Endothelial cell of hepatic sinusoid (primary cell): ENCODE measurements at regions not wholly inside any gene's neighbourhood (a gene's known extent, or its start where the extent isn't known, plus 50 kb on each side); places are given as distances from the start of the nearest gene placed in this dataset.

Experiments
- in situ Hi-C: cut with HindIII; loops from 2 replicates; pipeline ENCODE4 v1.10.0; 2017; ENCODE audit warnings: low sequenced_read_pairs

DNA sequence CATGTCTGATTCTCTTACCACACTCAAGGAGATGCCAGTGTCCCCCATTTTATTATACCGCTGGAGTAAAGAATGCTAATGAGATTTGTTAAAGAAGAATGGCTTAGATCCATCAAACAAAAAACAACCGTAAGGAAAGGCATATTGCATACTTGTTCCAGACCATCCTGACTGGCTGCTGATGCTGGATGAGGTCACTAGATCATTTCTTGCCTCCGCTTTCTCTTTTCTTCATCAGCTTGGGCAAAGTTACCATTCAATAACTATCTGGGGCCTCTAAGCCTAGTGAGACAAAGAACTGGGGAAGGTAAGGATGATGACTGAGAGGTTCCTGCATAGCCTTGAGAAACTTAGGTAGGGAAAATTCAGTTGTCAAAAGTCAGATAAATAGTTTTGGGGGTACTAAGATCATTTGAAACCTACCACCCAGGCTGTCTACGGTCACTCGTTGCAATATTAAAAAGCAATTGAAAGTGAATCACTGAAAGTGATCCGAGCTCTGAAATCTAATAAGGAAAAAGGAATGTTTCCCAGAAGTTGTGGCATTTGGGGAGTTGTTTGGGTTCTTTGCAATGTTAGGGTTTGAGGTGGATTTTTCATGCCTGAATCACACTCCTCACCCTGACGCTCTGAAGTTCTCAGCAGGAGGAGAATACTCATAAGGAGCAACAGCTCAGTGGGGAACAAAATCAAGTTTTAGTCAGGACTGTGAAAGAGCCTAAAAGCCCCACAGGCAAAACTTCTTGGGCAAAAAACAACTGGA is 176.8 kb downstream of the HHIPL2 start:
- in situ Hi-C loops = no loop called here

DNA sequence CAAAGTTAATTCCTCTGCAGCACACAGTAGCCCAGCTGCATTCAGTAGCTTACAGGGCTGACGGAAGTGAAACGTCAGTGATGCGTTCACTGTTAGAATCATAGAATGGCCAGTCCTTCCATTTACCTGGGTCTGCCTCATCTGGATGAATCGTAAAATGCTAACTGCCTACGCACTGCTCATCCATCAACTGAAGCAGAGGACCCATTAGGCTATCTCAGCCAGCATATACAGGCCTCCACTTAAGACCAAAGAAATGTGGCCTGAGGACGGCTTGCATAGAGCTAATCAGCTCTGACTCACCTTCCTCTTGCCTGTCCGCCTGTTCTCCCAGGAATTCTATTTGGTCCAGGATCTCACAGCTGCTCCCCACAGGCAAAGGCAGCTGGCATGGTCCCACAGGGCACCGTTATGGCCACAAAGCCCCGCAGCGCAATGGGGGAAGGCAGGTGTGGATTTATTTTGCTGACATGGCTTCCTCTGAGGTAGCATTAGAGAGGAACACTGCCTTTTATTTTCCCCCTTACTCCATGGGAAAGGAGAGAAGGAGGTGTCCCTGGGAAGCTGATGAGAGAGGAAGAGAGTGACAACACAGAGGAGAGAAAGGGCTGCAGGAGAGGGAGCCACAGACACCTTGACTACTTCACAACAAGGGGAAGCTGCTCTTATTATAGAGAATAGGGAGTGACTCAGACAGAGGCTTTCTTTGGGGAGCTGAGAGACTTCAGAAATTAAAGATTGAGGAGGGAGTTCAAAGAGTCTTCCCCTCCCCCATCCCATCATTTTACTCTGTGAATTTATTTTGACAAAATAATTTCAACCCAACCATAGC is 177.6 kb downstream of the HHIPL2 start:
- in situ Hi-C loops = no loop called here

- in situ Hi-C loops = no loop called here
These were observed 178.8 kb downstream of the HHIPL2 start for GRCh38 chr1:222369148-222369547.

- in situ Hi-C loops = no loop called here
These were observed 189.8 kb downstream of the HHIPL2 start for GRCh38 chr1:222358100-222358499.

GRCh38 chr1:222357252-222357651 is 190.7 kb downstream of the HHIPL2 start:
- in situ Hi-C loops = no loop called here

GRCh38 chr1:222347627-222348026 is 200.3 kb downstream of the HHIPL2 start:
- in situ Hi-C loops = no loop called here

DNA sequence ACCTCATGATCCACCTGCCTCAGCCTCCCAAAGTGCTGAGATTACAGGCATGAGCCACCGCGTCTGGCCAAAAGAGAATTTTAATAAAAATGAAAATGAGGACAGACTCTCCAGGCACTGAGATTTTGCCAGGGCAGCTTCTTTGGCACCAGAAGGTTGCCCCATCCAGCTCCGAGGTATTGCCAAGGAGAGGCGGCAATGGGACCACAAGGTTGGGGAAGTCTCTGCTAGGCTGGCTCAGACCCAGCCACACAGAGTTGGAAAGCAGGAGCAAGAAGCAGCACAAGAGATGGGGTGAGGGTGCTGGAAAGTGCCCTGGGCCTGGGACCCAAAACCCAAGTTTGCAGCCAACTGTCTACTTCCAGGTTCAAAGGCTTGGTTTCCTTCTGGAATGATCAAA is 200.9 kb downstream of the HHIPL2 start:
- in situ Hi-C loops = no loop called here

- in situ Hi-C loops = no loop called here
These were observed 208.4 kb downstream of the HHIPL2 start for GRCh38 chr1:222339376-222339947.

GRCh38 chr1:222335586-222335985 is 212.3 kb downstream of the HHIPL2 start:
- in situ Hi-C loops = no loop called here

DNA sequence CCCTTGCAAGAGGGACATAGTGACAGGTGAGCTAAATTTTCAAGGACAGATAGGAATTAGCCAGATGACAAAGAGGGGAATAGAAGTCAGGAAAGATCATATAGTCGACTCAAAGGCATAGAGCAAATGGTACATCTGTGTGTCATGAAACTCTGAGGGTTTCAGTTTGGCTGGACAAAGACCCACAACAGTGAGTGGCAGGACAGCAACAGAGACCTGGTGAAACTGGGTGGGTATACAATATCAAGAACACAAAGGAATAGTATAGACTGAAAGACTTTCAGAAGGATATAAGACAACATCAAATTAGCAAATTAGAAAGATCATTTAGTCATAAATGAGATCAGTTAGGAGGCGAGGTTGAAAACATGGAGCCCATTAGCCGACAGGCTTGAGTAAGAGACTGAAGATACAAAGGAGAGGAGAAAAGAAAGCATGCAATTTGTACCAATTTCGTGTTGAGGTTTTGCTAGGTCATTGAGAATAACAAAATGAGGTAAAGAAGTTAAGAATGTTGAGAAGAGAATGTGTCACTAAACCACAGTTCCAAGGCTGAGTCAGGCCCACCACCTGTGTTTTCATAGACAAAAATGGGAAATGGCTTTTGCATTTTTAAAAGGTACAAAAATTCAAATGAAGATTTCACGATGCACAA is 213.8 kb downstream of the HHIPL2 start:
- in situ Hi-C loops = loop anchor here (5.0 kb wide), 1 partner anchor 52 kb away; no protein-coding TSS in a partner anchor

DNA sequence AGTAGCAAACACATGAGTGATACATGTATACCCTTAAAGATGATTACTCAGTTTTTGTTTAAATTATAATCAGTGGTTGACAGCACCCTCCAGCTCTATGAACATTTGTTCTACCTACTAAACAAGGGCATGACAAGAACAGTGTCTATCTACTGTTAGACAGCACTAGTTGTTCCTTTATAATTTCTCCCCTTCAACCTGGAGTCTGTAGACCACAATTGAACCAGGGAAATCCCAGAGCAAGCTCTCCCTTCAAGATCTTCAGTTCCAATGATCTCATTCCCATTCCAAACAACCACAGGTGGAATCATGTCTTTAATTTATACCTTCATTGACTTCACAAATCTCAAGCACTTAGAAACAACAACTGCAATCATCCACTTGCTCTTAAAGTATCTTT is 216.1 kb downstream of the HHIPL2 start:
- in situ Hi-C loops = loop anchor here (5.0 kb wide), 1 partner anchor 49 kb away; no protein-coding TSS in a partner anchor

GRCh38 chr1:222331340-222331739 is 216.6 kb downstream of the HHIPL2 start:
- in situ Hi-C loops = loop anchor here (5.0 kb wide), 1 partner anchor 49 kb away; no protein-coding TSS in a partner anchor

DNA sequence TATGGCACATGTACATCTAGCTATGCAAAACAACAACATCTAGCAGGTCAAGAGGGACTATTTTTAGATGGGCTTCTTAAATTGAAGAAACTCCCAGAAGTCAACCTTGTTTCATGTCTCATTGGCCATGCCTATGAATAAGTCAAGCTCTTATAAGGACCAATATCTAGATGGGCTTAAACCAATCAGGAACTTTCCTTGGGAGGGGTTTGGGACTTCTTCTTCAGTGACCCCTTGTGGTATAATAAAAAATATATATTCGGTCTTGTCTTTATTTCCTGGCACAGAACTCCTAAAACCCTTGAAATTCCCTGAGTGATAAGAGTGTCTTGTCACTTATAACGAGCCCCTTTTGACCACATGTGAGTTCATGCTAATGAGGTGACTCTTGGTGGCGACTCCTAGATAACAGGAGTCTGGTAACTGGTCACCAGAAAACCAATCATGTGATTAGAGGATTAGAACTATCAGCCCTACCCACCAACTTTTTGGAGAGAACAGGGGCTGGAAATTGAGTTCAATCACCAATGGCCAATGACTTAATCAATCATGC is 218.3 kb downstream of the HHIPL2 start:
- in situ Hi-C loops = loop anchor here (5.0 kb wide), 1 partner anchor 47 kb away; no protein-coding TSS in a partner anchor

DNA sequence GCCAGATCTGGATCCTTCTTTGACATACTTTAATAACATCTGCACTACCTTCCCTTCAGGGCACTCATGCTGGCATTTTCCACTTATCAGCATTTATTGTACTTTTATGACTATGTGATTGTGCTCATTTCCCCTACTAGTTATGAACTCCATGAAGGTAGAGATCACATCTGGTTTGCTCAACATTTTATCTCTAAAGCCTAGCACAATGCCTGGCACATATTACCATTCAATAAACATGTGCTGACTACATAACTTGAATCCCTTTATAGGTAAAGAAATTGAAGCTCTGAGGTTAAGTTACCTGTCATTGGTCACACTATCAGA is 221.2 kb downstream of the HHIPL2 start:
- in situ Hi-C loops = no loop called here

GRCh38 chr1:222326006-222326709 is 221.7 kb downstream of the HHIPL2 start:
- in situ Hi-C loops = no loop called here

DNA sequence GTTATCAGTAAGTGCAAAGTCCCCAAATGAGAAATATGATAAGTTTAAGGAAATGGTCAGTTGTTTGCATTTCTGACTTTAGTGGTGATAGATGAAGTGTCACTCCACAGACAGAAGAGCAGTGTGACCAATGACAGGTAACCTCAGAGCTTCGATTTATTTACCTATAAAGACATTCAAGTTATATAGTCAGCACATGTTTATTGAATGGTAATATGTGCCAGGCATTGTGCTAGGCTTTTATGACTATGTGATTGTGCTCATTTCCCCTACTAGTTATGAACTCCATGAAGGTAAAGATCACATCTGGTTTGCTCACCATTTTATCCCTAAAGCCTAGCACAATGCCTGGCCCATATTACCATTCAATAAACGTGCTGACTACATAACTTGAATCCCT is 222.4 kb downstream of the HHIPL2 start:
- in situ Hi-C loops = no loop called here

- in situ Hi-C loops = no loop called here
These were observed 233.1 kb downstream of the HHIPL2 start for GRCh38 chr1:222314839-222315238.

DNA sequence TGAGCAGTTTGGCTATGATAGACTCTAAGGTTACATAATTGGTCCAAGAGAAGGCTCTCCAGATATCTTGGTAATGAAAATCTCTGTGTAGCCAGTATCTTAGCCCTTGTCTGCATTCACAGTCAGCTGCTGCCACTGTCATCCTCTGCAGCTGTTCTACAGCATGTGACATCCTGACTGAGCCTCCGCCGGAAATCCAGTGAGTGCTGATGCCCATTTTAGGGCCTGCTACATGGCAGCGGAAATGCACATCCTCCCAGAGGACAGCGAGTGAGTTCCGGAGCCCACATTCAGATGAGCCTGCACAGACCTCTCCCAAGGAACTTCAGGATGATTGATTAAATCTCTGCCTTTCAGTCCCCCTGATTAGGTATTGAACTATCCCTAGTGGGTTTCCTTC is 237.1 kb downstream of the HHIPL2 start:
- in situ Hi-C loops = no loop called here

DNA sequence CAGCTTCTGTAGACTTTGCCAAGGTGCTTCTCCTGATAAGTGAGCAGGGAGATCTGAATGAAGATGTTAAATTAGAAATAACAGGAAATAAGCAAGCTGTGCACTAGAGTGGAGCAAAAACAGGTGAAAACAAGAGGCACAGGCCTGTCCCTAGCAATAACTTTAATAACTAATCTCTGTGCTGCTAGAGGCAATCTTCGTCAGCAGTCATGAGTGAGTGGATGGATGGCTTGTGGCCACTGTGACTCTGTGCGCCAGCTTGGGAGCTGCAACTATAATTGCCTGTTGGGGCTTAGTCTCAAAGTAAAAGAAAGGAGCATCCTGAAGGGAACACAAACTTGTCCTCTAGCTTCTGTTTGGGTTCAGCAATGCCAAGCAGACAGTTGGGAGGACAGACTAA is 240.3 kb downstream of the HHIPL2 start:
- in situ Hi-C loops = no loop called here

DNA sequence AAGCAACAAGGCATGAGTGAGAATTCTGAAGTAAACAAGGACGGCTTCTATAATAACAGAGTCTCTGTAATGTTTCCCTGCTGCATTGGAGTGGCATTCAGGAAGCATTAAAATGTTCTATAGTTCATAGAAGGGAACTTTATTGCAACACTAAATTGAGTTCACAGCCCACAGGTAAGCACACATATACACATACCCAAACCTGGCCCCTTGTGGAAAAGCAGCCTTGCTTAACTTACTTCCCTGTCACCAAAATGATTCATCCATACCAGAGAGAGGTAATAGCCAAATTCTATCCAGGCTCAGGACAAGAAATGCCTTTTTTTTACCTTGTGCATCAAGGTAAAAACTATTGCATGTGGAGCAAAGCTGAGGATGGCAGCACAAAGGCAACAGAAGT is 241.4 kb downstream of the HHIPL2 start:
- in situ Hi-C loops = no loop called here
